ENCODE measurements at regions not wholly inside any gene's neighbourhood (a gene's known extent, or its start where the extent isn't known, plus 50 kb on each side); places are given as distances from the start of the nearest gene placed in this dataset.

- no peak for DNase-seq
Measured at GRCh38 chr13:47421525-47421924, 524.7 kb upstream of the HTR2A start.

- no peak for DNase-seq
Measured at GRCh38 chr13:47420568-47420967, 523.7 kb upstream of the HTR2A start.

DNA sequence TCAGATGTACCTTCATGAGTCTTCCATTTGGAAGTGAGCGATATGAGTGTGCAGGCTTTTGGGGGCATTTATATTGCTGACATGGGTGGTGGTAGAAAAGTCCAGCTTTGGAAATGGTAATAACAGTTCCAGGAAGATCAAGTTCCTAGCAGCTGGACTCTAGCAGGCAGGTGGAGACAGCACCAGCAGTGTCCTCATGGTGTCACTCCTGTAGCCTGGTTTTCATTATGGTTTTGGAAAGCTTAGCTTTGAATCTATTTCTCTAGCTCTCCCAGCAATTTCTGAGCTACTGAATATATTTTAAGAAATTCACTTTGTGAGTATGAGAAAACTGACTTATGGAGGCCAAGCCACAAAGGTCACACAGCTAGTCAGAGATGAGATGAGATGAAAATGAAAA is 523.2 kb upstream of the HTR2A start:
- no peak for DNase-seq

- DNase-seq, result no peak
Measured at GRCh38 chr13:47418206-47418920, 521.5 kb upstream of the HTR2A start.

DNA sequence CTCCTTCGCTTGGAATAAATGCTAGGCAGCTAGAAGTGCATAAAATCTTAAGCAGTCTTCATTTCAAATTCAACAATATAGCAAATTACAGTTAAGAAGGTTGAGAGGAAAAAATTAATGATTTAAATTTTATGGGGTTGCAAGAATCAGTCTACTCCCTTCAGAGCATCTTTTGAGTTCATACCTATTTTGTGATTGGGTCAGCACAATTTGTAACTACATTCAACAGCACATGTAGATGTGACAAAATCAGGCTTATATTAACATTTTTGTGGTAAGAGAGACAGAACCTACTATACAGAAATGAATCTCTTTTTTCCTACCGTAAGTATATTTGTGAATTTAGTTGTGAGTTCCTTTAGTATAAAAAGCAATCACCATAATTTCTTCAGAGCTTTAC is 520.6 kb upstream of the HTR2A start:
- no peak for DNase-seq

- DNase-seq, result no peak
Measured at GRCh38 chr13:47415048-47415447, 518.2 kb upstream of the HTR2A start.

DNA sequence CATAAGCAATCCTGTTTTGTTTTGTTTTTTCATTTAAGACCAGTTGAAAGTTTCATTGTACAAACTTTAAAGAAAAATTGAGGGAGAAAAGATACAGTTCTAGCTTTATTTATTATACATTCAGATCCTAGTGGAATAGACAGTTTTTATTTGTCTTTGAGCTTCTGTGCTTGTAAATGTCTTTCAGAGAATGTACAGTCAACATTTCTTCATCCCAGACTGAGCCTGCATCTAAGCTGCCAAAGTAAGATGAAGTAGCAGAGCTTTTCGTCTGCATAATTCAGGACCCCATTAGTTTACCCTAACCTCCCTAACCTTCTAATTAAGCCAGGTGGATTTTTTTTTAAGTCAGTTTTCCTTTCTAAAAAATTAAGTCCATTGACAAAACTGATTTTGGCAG is 516.7 kb upstream of the HTR2A start:
- DNase-seq, result no peak

GRCh38 chr13:47413112-47413511 is 516.3 kb upstream of the HTR2A start:
- no peak for DNase-seq

DNA sequence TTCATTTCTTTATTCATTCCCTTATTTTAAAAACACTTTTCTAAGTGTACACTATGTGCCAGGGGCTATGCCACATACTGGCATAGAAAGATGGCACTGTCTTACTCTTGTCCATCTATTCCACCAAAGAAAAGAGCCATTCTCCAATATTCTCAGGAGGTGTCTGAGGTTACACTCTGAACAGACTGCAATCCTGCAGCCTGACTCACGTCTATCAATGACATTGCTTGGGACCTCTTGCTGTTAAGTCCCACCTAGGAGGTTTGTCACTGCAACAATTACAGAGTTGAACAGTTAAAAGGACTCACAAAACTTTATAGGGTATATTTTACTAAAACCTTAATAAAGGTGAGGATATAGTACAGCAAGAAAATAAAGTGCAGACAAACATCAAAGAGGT is 512.9 kb upstream of the HTR2A start:
- DNase-seq, result no peak

GRCh38 chr13:47408546-47409319 is 511.9 kb upstream of the HTR2A start:
- DNase-seq, result no peak

DNA sequence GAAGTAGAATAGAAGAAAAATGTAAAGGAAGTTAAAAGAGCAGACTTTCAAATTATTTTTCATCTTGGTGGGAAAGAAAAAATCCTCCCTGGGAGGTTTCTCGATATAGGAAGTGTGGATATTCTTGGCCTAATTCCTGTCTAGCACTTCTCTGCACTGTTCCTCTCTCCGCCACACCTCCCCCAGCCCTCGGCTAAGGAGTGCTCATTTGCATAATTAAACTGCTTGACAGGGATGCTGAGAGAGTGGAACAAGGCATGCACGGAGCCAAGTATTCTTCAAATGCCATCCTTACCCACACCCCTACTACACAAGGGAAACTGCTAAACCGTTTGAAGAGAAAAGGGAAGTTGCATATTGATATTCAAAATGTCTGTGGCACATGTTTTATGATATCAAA is 511.0 kb upstream of the HTR2A start:
- DNase-seq, result no peak

DNA sequence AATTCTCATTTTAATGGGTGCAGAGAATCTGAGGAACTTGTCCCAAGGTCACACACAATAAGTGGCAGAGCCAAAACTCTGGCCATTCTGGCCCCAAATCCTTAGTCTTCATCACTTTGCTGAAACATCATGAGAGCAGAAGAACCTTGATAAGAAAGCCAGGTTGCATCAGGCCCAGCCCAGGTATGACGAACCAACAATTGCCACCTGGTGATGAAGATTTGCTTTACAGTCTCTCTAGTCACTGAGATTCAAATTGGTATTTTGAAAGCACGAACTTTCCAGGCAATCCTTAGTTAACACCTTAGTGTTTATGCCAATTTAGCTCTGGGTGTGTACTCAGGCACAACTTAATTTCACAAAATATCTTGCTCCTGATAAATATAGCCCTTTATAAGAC is 502.7 kb upstream of the HTR2A start:
- no peak for DNase-seq

DNA sequence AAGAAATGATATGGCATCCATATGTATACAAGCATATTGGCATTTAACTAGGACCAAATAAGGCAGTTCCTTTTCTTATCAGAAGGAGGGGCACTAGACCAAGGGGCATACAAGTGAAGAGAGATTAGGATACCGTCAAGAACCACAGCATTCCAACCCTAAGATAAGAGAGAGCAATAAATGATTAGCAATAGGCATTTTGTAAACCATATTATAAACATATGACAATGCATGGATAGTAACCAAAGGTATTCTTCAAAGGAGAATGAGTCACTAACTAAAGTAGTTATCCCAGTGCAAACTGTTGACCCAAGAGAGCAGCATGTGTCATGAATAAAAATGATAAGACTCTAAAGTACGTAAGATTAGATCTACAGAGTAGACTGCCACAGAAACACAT is 500.9 kb upstream of the HTR2A start:
- DNase-seq, result no peak

- no peak for DNase-seq
Measured at GRCh38 chr13:47396915-47397314, 500.1 kb upstream of the HTR2A start.

- no peak for DNase-seq
Measured at GRCh38 chr13:47374741-47375140, 477.9 kb upstream of the HTR2A start.

DNA sequence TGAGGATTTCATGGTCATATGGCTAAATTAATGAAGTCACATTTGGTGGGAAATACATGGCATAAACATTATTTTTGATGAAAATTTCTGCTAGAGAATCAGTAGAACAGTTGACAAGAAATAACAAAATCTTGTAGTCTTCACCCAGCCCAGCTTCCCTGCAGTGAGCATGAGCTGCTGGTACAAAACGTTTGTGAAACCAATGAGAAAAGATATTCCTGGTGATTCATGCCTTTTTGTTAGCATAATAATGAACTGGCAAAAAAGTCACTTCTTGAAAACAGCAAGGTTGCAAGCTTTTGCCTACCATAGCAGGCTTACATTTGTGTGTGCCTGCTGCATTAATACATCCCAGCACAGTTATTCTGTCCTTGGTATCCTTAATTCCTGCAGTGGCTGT is 475.9 kb upstream of the HTR2A start:
- no peak for DNase-seq

DNA sequence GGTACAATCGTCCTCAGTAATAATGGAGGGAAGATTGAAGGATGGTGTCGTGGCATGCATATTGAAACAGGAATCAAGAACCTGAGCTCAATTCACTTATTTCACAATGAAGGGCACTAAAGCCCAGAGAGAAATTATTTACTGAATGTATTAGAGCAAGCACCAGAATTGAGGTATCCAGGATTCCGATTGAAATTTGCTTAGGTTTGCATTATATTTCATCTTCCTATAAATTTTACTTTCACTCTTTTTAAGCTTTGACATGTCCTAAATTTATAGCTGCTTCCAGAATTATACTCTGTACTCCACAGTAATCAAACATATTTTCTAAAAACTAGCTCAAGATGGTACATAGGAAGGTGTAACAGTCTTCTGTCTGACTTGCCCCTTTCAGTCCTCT is 454.9 kb upstream of the HTR2A start:
- DNase-seq, result no peak

GRCh38 chr13:47350334-47351124 is 453.7 kb upstream of the HTR2A start:
- DNase-seq, result no peak

DNA sequence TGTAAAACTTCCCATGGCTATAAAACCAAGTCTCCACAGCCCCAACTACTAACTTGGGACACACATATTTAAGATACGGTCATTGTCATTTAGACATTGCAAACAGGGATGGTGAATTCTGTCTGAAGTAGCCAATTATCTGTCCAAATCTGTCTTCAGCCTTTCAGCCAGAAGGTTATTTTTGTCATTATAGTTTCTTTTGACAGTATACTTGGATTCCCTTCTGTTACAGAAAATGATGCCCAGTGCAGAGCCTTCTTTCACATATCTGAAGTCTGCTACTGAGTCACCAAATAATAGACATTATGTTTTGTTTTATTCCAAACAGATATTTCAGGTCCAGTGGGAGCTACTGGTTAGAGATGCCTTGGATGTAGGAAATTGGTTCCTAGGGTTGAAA is 452.4 kb upstream of the HTR2A start:
- no peak for DNase-seq

GRCh38 chr13:47337781-47338507 is 441.1 kb upstream of the HTR2A start:
- no peak for DNase-seq

DNA sequence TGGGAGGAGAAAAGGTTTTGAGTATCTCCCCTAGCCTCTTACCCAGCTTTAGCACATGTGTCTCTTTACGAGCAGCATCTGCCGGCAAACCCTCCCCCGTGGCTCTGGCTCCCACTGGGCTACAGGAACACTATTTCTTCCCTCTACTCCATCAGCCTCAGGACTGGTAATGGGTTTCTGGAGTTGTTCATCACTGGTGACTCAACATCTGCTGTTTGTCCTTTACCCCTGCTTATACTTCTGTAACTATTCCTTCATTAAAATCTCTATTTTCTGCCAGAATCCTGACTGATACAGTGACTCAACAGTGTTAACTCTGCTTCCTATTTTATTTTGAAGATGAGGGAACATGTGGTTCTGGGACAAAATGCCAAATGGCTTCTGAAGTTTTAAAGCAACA is 437.3 kb upstream of the HTR2A start:
- DNase-seq, result no peak

DNA sequence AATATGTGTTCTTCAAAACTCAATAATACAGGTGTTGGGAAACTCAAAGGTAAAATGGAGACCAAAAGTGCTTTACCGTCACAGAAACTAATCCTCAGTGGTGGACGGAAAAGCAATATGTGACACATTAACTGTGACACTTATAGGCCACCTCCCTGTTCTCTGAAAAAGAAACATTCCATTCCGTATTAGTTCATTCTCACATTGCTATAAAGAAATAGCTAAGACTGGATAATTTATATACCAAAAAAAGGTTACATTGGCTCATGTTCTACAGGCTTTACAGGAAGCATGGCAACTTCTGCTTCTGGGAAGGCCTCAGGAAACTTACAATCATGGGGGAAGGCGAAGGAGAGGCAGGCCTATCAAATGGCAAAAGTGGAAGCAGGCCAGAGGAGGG is 435.3 kb upstream of the HTR2A start:
- DNase-seq, result no peak

GRCh38 chr13:47330031-47330430 is 433.2 kb upstream of the HTR2A start:
- DNase-seq, result no peak
